GM18508 (cell line): ENCODE measurements at regions not wholly inside any gene's neighbourhood (a gene's known extent, or its start where the extent isn't known, plus 50 kb on each side); places are given as distances from the start of the nearest gene placed in this dataset.

Source experiments
- ATAC-seq: cut with Tn5 transposase; IDR thresholded peaks from one replicate; pipeline ENCODE4 v1.9.1; 2021; ENCODE audit warnings: moderate number of reproducible peaks; ENCODE audit not compliant: insufficient read depth, unreplicated experiment

GRCh38 chr7:97460433-97460832 lies 271.5 kb upstream of the TAC1 start:
- no peak for ATAC-seq

- no peak for ATAC-seq
Measured at GRCh38 chr7:97461596-97461995, 270.3 kb upstream of the TAC1 start.

- ATAC-seq: no peak
Measured at GRCh38 chr7:97466071-97466470, 265.8 kb upstream of the TAC1 start.

GRCh38 chr7:97466999-97467740 lies 264.7 kb upstream of the TAC1 start:
- no peak for ATAC-seq

GRCh38 chr7:97468493-97468892 lies 263.4 kb upstream of the TAC1 start:
- ATAC-seq: no peak

- ATAC-seq: no peak
Measured at GRCh38 chr7:97470726-97471125, 261.2 kb upstream of the TAC1 start.

- ATAC-seq: no peak
Measured at GRCh38 chr7:97471491-97471890, 260.4 kb upstream of the TAC1 start.

- ATAC-seq: no peak
Measured at GRCh38 chr7:97479740-97480290, 252.1 kb upstream of the TAC1 start.

GRCh38 chr7:97480772-97481390 lies 251.0 kb upstream of the TAC1 start:
- no peak for ATAC-seq

- ATAC-seq: no peak
Measured at GRCh38 chr7:97495487-97495886, 236.4 kb upstream of the TAC1 start.

GRCh38 chr7:97499204-97499603 lies 232.7 kb upstream of the TAC1 start:
- no peak for ATAC-seq

- ATAC-seq: no peak
Measured at GRCh38 chr7:97503367-97504094, 228.4 kb upstream of the TAC1 start.

GRCh38 chr7:97506728-97507127 lies 225.2 kb upstream of the TAC1 start:
- ATAC-seq: no peak

GRCh38 chr7:97512441-97513207 lies 219.3 kb upstream of the TAC1 start:
- ATAC-seq: no peak

GRCh38 chr7:97513326-97513725 lies 218.6 kb upstream of the TAC1 start:
- no peak for ATAC-seq

- no peak for ATAC-seq
Measured at GRCh38 chr7:97541188-97541587, 190.7 kb upstream of the TAC1 start.

GRCh38 chr7:97555857-97556421 lies 175.9 kb upstream of the TAC1 start:
- no peak for ATAC-seq

- no peak for ATAC-seq
Measured at GRCh38 chr7:97565665-97566064, 166.2 kb upstream of the TAC1 start.

- no peak for ATAC-seq
Measured at GRCh38 chr7:97573065-97573464, 158.8 kb upstream of the TAC1 start.

GRCh38 chr7:97576043-97576442 lies 155.8 kb upstream of the TAC1 start:
- ATAC-seq: no peak
